ENCODE measurements at regions not wholly inside any gene's neighbourhood (a gene's known extent, or its start where the extent isn't known, plus 50 kb on each side); places are given as distances from the start of the nearest gene placed in this dataset.

DNA sequence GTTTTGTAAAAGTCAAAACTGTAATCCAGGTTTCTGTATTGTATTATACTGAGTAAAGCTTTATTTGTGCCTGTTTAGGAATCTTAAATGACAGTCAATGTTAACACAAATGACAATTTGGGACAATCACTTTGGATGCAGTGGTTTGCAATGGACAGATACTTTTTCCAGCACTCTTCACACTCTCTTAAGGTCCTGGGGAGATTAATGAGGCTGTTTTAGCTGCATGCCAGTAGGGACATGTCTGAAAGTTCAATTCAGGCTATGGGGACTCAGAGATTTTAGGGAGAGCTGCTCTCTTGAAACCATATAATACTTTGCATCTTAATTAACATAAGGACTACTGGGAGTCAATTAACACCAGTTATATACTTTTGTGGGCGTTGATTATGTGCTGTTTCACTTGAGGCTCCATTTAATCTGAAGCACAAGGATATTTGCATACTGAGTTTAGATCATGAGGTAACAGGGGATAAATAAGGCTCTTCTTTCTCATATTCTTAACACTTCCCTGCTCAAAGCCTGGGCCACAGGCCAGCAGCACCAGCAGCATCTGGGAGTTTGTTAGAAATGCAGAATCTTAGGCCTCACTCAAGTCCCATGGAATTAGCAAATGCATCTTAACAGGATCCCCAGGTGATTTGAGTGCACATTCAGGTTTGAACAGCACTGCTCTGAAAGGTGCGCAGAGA is 972.8 kb downstream of the PLOD2 start:
- TF ChIP-seq CTCF (IDR thresholded peaks at IDR 0.05) (no peak), ZFX (IDR thresholded peaks at IDR 0.05; ENCODE audit: borderline replicate concordance) (no peak)
- H3K27ac ChIP-seq, result no peak overlapping the region

GRCh38 chr3:145190138-145190537 is 970.8 kb downstream of the PLOD2 start:
- no peak for TF ChIP-seq CTCF (IDR thresholded peaks at IDR 0.05)
- no peak for TF ChIP-seq ZFX (IDR thresholded peaks at IDR 0.05; ENCODE audit: borderline replicate concordance)
- H3K27ac ChIP-seq, result no peak overlapping the region

- no peak for TF ChIP-seq ZFX (IDR thresholded peaks at IDR 0.05; ENCODE audit: borderline replicate concordance)
- no peak for TF ChIP-seq CTCF (IDR thresholded peaks at IDR 0.05)
- H3K27ac ChIP-seq, result no peak overlapping the region
Measured at GRCh38 chr3:145190761-145191160, 970.2 kb downstream of the PLOD2 start.

- TF ChIP-seq CTCF (IDR thresholded peaks at IDR 0.05), result no peak
- TF ChIP-seq ZFX (IDR thresholded peaks at IDR 0.05; ENCODE audit: borderline replicate concordance), result no peak
- H3K27ac ChIP-seq, result no peak overlapping the region
Measured at GRCh38 chr3:145191543-145191942, 969.4 kb downstream of the PLOD2 start.

GRCh38 chr3:145197051-145197820 is 963.7 kb downstream of the PLOD2 start:
- TF ChIP-seq ZFX (IDR thresholded peaks at IDR 0.05; ENCODE audit: borderline replicate concordance) (no peak), CTCF (IDR thresholded peaks at IDR 0.05) (no peak)
- H3K27ac ChIP-seq, result no peak overlapping the region

DNA sequence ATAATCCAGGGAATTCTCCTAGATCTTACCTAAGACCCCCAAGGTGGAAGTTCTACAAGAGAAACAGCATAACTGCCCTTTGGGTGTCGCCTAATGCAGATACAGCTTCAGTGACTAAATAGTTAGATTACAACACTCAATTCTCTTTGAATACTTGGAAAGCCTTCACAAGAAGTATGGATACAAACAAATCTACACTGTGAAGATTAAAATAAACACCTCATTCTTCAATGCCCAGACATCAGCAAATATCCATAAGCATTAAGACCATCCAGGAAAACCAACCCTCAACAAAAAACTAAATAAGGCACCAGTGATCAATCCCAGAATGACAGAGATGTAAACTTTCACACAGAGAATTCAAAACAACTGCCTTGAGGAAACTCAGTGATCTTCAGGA is 963.2 kb downstream of the PLOD2 start:
- TF ChIP-seq ZFX (IDR thresholded peaks at IDR 0.05; ENCODE audit: borderline replicate concordance), result no peak
- TF ChIP-seq CTCF (IDR thresholded peaks at IDR 0.05), result no peak
- H3K27ac ChIP-seq, result no peak overlapping the region

DNA sequence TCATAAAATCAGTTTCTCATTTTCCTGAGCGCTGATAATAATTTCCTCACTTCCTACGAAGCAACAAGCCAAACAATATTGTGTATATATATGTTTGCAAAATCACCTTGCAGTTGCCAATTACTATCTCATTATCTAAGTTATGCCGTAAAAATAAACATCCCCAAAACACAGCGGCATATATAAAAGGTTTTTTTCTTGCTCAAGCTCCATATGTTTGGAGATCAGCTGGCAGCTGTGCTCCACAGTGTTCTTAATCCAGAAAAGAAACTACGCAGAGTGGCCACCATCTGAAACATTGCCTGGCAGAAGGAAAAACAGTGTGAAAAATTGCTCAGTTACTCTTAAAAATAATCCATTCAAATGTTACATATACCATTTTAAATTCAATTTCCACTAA is 951.4 kb downstream of the PLOD2 start:
- no peak for TF ChIP-seq CTCF (IDR thresholded peaks at IDR 0.05)
- no peak for TF ChIP-seq ZFX (IDR thresholded peaks at IDR 0.05; ENCODE audit: borderline replicate concordance)
- H3K27ac ChIP-seq, result no peak overlapping the region

Data from 22Rv1 (cell line).